NCI-H1694 (cell line): ENCODE measurements at regions not wholly inside any gene's neighbourhood (a gene's known extent, or its start where the extent isn't known, plus 50 kb on each side); places are given as distances from the start of the nearest gene placed in this dataset.
A peak's percentile ranks its signal among the peaks of the same experiment; 100 is the strongest.
"Not testable (repeated sequence)": the region's sequence is repeated elsewhere in the genome, so short reads cannot be mapped to it uniquely, and the experiment has no call there.

Source experiments
- DNase-seq: peaks from one replicate; lab custom pipeline; 2025; lab: John Stamatoyannopoulos, UW

- no peak for DNase-seq
Measured at GRCh38 chr12:34198924-34199323, 176.6 kb downstream of the ALG10 start.

GRCh38 chr12:34203866-34204620 is 181.7 kb downstream of the ALG10 start:
- DNase-seq: no peak

GRCh38 chr12:34204830-34205285 is 182.6 kb downstream of the ALG10 start:
- DNase-seq: no peak

- DNase-seq: no peak
Measured at GRCh38 chr12:34205401-34205800, 183.1 kb downstream of the ALG10 start.

DNA sequence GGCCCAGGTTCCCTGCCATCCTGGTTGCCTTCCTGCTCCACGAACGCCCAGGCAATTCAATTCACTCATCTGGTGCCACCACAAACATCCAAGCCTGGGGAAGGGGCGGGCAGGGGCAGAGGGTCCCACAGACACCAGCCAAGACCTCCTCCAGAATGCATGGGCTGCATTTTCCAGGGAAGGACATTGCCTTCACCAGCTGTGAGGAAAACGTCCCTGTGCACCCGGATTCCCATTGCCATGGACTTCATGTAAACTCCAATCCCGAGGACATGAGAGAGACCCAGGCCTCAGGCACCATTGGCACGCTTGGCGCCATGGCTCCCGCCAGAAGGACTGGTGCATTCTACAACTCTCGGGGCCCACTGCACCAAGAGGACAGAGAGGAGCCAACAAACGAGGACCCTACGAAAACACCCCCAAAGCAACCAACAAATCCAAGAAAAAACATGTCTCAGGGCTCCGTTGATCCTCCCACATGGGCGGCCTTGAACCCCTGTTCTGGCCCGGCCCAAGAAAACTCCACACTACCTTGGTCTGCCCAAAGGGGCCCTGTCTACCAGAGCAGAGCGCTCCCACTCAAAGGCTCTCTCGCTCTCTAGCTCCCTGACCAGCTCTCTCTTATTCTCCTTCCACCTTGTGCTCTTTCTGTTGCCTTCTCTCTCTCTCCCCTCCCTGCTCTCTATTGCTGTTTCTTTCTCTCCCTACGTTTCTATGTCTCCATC is 183.9 kb downstream of the ALG10 start:
- DNase-seq: no peak

GRCh38 chr12:34207858-34208257 is 185.6 kb downstream of the ALG10 start:
- DNase-seq: no peak

DNA sequence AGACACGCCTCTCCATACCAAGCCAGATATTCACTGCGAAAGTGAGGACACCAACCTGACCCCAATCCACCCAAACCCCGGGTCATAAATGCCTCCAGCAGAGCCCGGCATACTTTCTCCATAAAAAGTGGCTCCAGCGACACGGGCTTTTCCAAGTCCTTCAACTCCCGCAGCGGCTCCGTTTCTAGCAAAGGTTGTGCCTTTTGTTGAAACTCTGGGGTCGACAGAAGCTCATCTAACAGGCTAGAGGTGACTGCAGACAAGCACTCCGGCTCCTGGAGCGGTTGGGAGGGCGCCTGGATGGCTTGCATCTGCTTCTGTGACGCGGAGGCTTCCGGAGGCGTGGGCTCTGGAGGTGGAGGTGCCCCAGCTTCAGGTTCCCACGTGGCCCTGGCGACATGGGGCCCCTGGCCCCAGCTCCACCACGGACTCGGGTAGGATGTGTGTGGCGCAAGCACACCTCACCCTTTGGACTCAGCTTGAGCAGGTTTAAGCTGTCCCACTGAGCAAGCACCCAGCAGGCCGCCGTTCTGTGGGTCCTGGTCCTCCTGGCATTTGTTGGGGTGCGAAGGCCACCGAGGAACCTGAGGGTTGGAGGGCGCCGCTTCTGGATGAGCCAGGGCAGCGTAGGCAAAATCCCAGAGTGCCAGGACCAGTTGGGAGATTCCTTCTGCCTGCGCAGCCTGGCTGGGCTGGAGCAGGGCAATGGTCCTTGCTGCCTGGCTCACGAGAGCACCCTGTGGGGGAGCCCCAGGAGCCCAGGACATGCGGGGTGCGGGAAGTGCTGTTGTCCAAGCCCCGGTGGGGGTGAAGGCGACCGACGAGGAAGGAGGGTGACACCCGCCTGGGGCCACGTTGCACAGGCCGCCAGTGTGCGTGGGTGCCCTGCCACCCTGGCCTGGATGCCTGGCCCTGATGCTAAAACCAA is 186.3 kb downstream of the ALG10 start:
- DNase-seq: no peak

DNA sequence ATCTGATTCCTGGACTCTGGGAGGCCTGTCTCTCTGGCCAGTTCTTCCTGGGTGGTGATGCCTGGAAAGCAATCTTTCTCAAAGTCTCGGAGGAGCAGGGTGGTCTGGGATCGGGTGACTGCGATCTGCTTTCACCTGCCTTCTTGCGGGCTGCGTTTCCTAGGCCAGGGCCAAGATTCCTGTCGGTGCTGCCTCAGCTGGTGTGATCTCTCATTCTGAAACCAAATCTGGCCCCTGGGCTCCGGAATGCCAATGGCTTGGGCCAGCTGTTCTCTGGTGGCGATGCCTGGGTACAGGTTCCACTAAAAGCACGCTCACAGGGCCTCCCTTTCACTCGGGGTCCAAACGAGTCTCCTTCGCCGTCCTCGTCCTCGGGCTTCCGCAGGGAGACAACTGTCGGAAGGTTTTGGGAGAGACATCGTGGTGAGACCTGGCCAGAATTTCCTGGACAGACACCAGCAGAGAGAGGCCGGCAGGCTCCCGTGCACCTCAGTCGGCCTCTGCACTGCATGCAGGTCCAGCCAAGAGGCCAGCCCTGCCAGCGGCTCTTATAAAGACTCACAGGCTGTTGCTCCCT is 187.1 kb downstream of the ALG10 start:
- DNase-seq: no peak

DNA sequence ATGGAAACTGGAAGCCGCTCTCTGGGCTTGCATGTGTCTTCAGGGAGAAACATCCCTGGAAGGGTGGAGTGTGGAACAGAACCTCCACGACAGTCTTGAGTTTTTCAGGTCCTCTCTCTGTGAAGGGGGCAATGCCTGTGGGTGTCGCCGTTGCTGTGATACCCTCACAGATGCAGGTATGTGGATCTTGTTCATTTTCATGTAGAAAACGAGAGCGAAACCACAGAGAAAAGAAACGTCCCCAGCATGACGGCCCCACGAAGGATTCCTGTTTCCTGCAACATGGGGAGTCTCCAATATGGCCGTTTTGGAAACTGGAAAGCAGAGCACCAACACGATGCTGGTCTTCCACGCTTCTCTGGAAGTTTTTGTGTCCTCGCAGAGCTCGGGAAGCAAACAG is 187.9 kb downstream of the ALG10 start:
- DNase-seq: no peak

GRCh38 chr12:34210689-34211530 is 188.6 kb downstream of the ALG10 start:
- DNase-seq: no peak

DNA sequence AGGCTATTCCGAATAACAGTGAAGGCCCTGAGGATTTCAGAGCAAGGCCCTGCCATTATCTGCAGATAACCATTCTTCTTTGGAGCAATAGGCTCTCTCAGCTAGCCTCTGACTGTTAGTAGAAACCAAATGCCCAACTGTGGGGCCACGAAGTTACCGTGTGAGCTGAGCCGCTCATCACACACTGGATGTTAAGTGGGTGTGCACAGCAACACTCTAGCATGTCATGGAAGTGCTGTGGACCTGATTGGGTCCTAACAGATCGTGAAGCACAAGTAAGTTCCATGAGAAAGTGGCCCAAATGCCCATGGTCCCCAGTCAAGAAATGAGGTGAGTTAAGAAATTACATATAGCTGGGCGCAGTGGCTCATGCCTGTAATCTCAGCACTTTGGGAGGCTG is 190.4 kb downstream of the ALG10 start:
- no peak for DNase-seq

DNA sequence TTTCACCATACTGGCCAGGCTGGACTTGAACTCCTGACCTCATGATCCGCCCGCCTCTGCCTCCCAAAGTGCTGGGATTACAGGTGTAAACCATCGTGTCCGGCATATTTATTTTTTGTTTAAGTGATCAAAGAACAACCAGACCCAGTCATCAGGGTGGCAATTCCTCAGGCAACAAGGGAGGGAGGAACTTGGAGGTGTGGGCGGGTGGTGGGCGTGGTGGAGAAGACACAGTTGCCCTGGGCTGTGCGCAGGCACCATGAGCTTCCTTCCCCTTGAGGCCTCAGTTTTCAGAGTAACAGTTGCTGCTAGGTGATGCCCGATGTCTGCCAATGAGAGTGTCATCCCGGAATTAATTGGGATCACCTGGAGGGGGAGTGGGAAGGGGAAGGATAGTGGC is 191.7 kb downstream of the ALG10 start:
- no peak for DNase-seq

GRCh38 chr12:34215213-34215892 is 193.1 kb downstream of the ALG10 start:
- no peak for DNase-seq

- DNase-seq: no peak
Measured at GRCh38 chr12:34215893-34216285, 193.6 kb downstream of the ALG10 start.

DNA sequence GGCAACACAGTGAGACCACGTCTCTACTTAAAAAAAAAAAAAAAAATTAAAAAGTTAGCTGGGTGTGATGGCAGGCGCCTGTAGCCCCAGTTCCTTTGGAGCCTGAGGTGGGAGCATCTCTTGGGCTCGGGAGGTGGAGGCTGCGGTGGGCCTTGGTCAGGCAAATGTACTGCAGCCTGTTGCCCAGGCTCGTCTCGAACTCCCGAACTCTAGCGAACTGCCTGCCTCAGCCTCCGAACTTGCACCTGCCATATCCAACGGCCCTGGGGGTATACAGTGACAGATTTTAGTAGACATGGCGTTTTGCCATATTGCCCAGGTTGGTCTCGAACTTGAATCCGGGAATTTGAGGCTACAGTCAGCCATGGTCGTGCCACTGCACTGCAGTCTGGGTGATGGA is 195.4 kb downstream of the ALG10 start:
- no peak for DNase-seq

- peak; percentile 73 for DNase-seq
Measured at GRCh38 chr12:34218193-34219045, 196.1 kb downstream of the ALG10 start.

DNA sequence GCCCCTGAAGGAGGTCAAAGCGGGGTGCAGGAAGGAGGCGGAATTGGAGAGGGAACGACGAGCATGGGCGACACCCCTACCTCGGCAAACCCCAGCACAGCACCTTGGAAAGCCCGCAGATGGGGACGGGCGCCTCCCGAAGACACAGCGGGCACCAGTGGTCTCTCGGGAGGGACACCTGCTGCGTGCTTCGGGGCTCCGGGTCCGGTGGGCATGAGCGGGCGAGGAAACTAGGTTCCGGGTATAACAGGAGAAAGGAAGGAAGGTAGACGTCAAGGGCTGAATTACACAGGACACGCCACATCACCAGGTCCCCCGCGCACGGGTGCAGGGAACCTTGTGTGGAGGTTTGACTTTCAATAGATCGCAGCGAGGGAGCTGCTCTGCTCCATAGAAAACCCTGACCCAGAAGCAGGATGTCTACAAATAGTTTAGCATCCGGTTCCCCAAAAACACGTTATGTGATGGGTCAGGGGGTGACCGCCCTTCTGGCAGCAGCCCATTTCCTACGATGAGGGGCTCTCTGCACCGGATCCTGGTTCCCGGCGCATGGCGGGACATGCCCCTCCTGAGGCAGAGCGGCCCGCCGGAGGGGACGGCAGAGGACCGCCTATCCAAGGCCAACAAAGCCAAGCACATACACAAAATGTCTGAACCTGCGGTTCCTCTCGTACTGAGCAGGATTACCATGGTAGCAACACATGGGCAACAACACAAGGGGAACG is 196.9 kb downstream of the ALG10 start:
- DNase-seq: no peak

GRCh38 chr12:34220079-34220478 is 197.8 kb downstream of the ALG10 start:
- not testable (repeated sequence) for DNase-seq

- no peak for DNase-seq
Measured at GRCh38 chr12:34223640-34224039, 201.3 kb downstream of the ALG10 start.
